Pulmonary artery endothelial cell (primary cell): ENCODE measurements at regions not wholly inside any gene's neighbourhood (a gene's known extent, or its start where the extent isn't known, plus 50 kb on each side); places are given as distances from the start of the nearest gene placed in this dataset.
"Not testable (repeated sequence)": the region's sequence is repeated elsewhere in the genome, so short reads cannot be mapped to it uniquely, and the experiment has no call there.

Experiments
- DNase-seq: peaks from one replicate; pipeline ENCODE4 v3.0.0-alpha.2; 2011; ENCODE audit warnings: low read depth, low spot score

GRCh38 chr7:110442381-110442837 lies 648.5 kb upstream of the LRRN3 start:
- no peak for DNase-seq

- no peak for DNase-seq
Observed at GRCh38 chr7:110446658-110447057, 644.3 kb upstream of the LRRN3 start.

GRCh38 chr7:110448918-110449317 lies 642.0 kb upstream of the LRRN3 start:
- DNase-seq = no peak

- DNase-seq = no peak
Observed at GRCh38 chr7:110454713-110455112, 636.2 kb upstream of the LRRN3 start.

- DNase-seq = no peak
Observed at GRCh38 chr7:110461621-110462020, 629.3 kb upstream of the LRRN3 start.

GRCh38 chr7:110470420-110470819 lies 620.5 kb upstream of the LRRN3 start:
- no peak for DNase-seq

- DNase-seq = not testable (repeated sequence)
Observed at GRCh38 chr7:110472419-110472818, 618.5 kb upstream of the LRRN3 start.

- DNase-seq = no peak
Observed at GRCh38 chr7:110480964-110481363, 610.0 kb upstream of the LRRN3 start.

GRCh38 chr7:110483553-110483952 lies 607.4 kb upstream of the LRRN3 start:
- DNase-seq = no peak

GRCh38 chr7:110484356-110484755 lies 606.6 kb upstream of the LRRN3 start:
- DNase-seq = no peak

GRCh38 chr7:110486549-110486948 lies 604.4 kb upstream of the LRRN3 start:
- no peak for DNase-seq

GRCh38 chr7:110502888-110503465 lies 588.0 kb upstream of the LRRN3 start:
- DNase-seq = no peak

GRCh38 chr7:110507369-110507768 lies 583.6 kb upstream of the LRRN3 start:
- DNase-seq = no peak

- no peak for DNase-seq
Observed at GRCh38 chr7:110507832-110508231, 583.1 kb upstream of the LRRN3 start.

- DNase-seq = not testable (repeated sequence)
Observed at GRCh38 chr7:110514975-110515551, 575.9 kb upstream of the LRRN3 start.

- DNase-seq = no peak
Observed at GRCh38 chr7:110519851-110520250, 571.1 kb upstream of the LRRN3 start.

GRCh38 chr7:110521357-110521911 lies 569.5 kb upstream of the LRRN3 start:
- DNase-seq = no peak

- DNase-seq = no peak
Observed at GRCh38 chr7:110522061-110522760, 568.7 kb upstream of the LRRN3 start.

- DNase-seq = no peak
Observed at GRCh38 chr7:110522761-110523200, 568.1 kb upstream of the LRRN3 start.

GRCh38 chr7:110529175-110529574 lies 561.8 kb upstream of the LRRN3 start:
- DNase-seq = no peak

- DNase-seq = no peak
Observed at GRCh38 chr7:110531186-110531585, 559.7 kb upstream of the LRRN3 start.

GRCh38 chr7:110534241-110534931 lies 556.5 kb upstream of the LRRN3 start:
- no peak for DNase-seq
